GM23338 (cell line): ENCODE measurements at regions not wholly inside any gene's neighbourhood (a gene's known extent, or its start where the extent isn't known, plus 50 kb on each side); places are given as distances from the start of the nearest gene placed in this dataset.

Experiments used
- ATAC-seq: fragments of 200-7000 bp; cut with Tn5 transposase; 3 replicates; pipeline ENCODE4 v1.9.1; 2020
- DNase-seq: peaks from one replicate; pipeline ENCODE4 v3.0.0-alpha.2; 2015; ENCODE audit warnings: low spot score
- H2AFZ ChIP-seq: fragments of 200-600 bp; sonication (generic); 2 replicates; pipeline ENCODE4 v1.8.0; 2016; ENCODE audit warnings: antibody characterized with exemption, mild to moderate bottlenecking, moderate library complexity
- H3F3A ChIP-seq: fragments of 200-600 bp; sonication (generic); replicated peaks from 2 replicates; pipeline ENCODE4 v1.8.0; 2017; ENCODE audit warnings: antibody characterized with exemption, mixed run types, low read depth
- H3K27ac ChIP-seq: fragments of 200-600 bp; sonication (generic); 2 replicates; pipeline ENCODE4 v1.6.1; 2016; ENCODE audit warnings: low read depth
- H3K27me3 ChIP-seq: fragments of 200-600 bp; sonication (generic); 2 replicates; pipeline ENCODE4 v1.8.0; 2016; ENCODE audit warnings: mild to moderate bottlenecking, mixed run types, moderate library complexity; ENCODE audit not compliant: insufficient read depth
- H3K36me3 ChIP-seq: fragments of 200-600 bp; sonication (generic); 2 replicates; pipeline ENCODE4 v1.8.0; 2016; ENCODE audit warnings: mild to moderate bottlenecking; ENCODE audit not compliant: insufficient read depth
- H3K4me1 ChIP-seq: fragments of 200-600 bp; sonication (generic); 2 replicates; pipeline ENCODE4 v1.8.0; 2016; ENCODE audit warnings: mild to moderate bottlenecking, moderate library complexity; ENCODE audit not compliant: insufficient read depth
- H3K4me2 ChIP-seq: fragments of 200-600 bp; sonication (generic); 2 replicates; pipeline ENCODE4 v1.7.1; 2017; ENCODE audit warnings: mixed run types
- H3K4me3 ChIP-seq: fragments of 200-600 bp; sonication (generic); 2 replicates; pipeline ENCODE4 v1.6.1; 2016; ENCODE audit warnings: mixed run types
- H3K79me2 ChIP-seq: fragments of 200-600 bp; sonication (generic); replicated peaks from 2 replicates; pipeline ENCODE4 v1.8.0; 2017; ENCODE audit warnings: mild to moderate bottlenecking; ENCODE audit not compliant: insufficient read depth
- H3K9me2 ChIP-seq: fragments of 200-600 bp; sonication (generic); 2 replicates; pipeline ENCODE4 v1.8.0; 2017; ENCODE audit not compliant: insufficient read depth
- H4K20me1 ChIP-seq: fragments of 200-600 bp; sonication (generic); replicated peaks from 2 replicates; pipeline ENCODE4 v1.8.0; 2017; ENCODE audit warnings: mild to moderate bottlenecking; ENCODE audit not compliant: insufficient read depth
- H3K27ac Mint-ChIP-seq: 2 replicates; pipeline ENCODE4 v1.8.0; 2020; ENCODE audit warnings: inconsistent platforms, mild to moderate bottlenecking, moderate library complexity, mixed read lengths
- H3K27me3 Mint-ChIP-seq: 3 replicates; pipeline ENCODE4 v1.8.0; 2022; ENCODE audit warnings: low read depth, mild to moderate bottlenecking, moderate library complexity, mixed read lengths, inconsistent platforms; ENCODE audit not compliant: insufficient read depth, poor library complexity
- H3K36me3 Mint-ChIP-seq: 3 replicates; pipeline ENCODE4 v1.8.0; 2021; ENCODE audit warnings: low read depth, mild to moderate bottlenecking, inconsistent platforms, moderate library complexity, mixed read lengths
- H3K4me1 Mint-ChIP-seq: 3 replicates; pipeline ENCODE4 v1.8.0; 2020; ENCODE audit warnings: mild to moderate bottlenecking, inconsistent platforms, mixed read lengths
- H3K4me3 Mint-ChIP-seq: 3 replicates; pipeline ENCODE4 v1.8.0; 2021; ENCODE audit warnings: moderate library complexity, mild to moderate bottlenecking, inconsistent platforms, mixed read lengths
- H3K9me3 Mint-ChIP-seq: 3 replicates; pipeline ENCODE4 v1.8.0; 2020; ENCODE audit warnings: moderate library complexity, mild to moderate bottlenecking, inconsistent platforms, mixed read lengths
- CREB1 ChIP-seq: fragments of 250-450 bp; sonication (Bioruptor Pico); IDR thresholded peaks from 2 replicates; pipeline ENCODE4 v1.5.0; 2020; ENCODE audit warnings: low read depth, mild to moderate bottlenecking, moderate library complexity
- CTCF ChIP-seq, 2 experiments: fragments of 200-600 bp in 1 of 2; sonication (generic) in 1 of 2; conservative IDR thresholded peaks; 2 replicates each; pipeline versions ENCODE4 v1.5.1 to v1.6.1; 2016 to 2017; ENCODE audit warnings: antibody characterized with exemption in 2 of 2, low read depth in 2 of 2, mild to moderate bottlenecking in 2 of 2, moderate library complexity in 1 of 2
- ETS1 ChIP-seq: IDR thresholded peaks from 2 replicates; pipeline ENCODE4 v1.6.1; 2016; ENCODE audit warnings: antibody characterized with exemption
- EZH2 ChIP-seq: fragments of 200-600 bp; sonication (generic); IDR thresholded peaks from one replicate; pipeline ENCODE4 v1.8.0; 2017; ENCODE audit warnings: antibody characterized with exemption, mild to moderate bottlenecking, low read depth; ENCODE audit not compliant: unreplicated experiment
- EZH2phosphoT487 ChIP-seq: fragments of 200-600 bp; sonication (generic); IDR thresholded peaks from one replicate; pipeline ENCODE4 v1.8.1; 2018; ENCODE audit warnings: antibody characterized with exemption; ENCODE audit not compliant: unreplicated experiment
- JUNB ChIP-seq: IDR thresholded peaks from one replicate; pipeline ENCODE4 v1.6.1; 2016; ENCODE audit warnings: antibody characterized with exemption; ENCODE audit not compliant: unreplicated experiment
- NANOG ChIP-seq: IDR thresholded peaks from 2 replicates; pipeline ENCODE4 v1.6.1; 2016; ENCODE audit warnings: antibody characterized with exemption, borderline replicate concordance
- POLR2AphosphoS5 ChIP-seq: IDR thresholded peaks from 2 replicates; pipeline ENCODE4 v1.6.1; 2016; ENCODE audit warnings: antibody characterized with exemption, low read depth
- REST ChIP-seq: IDR thresholded peaks from one replicate; pipeline ENCODE4 v1.6.1; 2018; ENCODE audit warnings: antibody characterized with exemption; ENCODE audit not compliant: unreplicated experiment
- STAT1 ChIP-seq: IDR thresholded peaks from one replicate; pipeline ENCODE4 v1.6.1; 2016; ENCODE audit warnings: antibody characterized with exemption; ENCODE audit not compliant: unreplicated experiment
- ZNF114 ChIP-seq: fragments of 250-450 bp; sonication (Bioruptor Pico); IDR thresholded peaks from 2 replicates; pipeline ENCODE4 v1.5.0; 2020; ENCODE audit warnings: mild to moderate bottlenecking, moderate library complexity
- ZNF331 ChIP-seq: fragments of 250-450 bp; sonication (Bioruptor Pico); IDR thresholded peaks from 2 replicates; pipeline ENCODE4 v1.5.0; 2020; ENCODE audit warnings: low read depth, mild to moderate bottlenecking, moderate library complexity
- ZNF462 ChIP-seq: fragments of 250-450 bp; sonication (Bioruptor Pico); IDR thresholded peaks from 2 replicates; pipeline ENCODE4 v1.5.0; 2020; ENCODE audit warnings: mild to moderate bottlenecking, moderate library complexity

- Mint-ChIP-seq H3K4me1 (no peaks in the 10 kb centered on the region), H3K27ac (no peak overlapping the region), H3K27me3 (no peaks in the 10 kb centered on the region), H3K9me3 (no peaks in the 10 kb centered on the region), H3K4me3 (no peak overlapping the region), H3K36me3 (no peaks in the 10 kb centered on the region)
- no peaks in the 10 kb centered on the region for H3F3A ChIP-seq
- TF ChIP-seq EZH2phosphoT487 (no peak), ZNF462 (CRISPR knock-in tag) (no peak), JUNB (no peak), REST (no peak), CTCF (conservative IDR thresholded peaks at IDR 0.05; ENCODE audit: low read depth in 2 of 2) (no peak), ETS1 (no peak), NANOG (no peak), STAT1 (no peak), ZNF114 (CRISPR knock-in tag) (no peak), ZNF331 (CRISPR knock-in tag) (no peak), CREB1 (CRISPR knock-in tag) (no peak), EZH2 (no peak), POLR2AphosphoS5 (no peak)
- H3K79me2 ChIP-seq: no peaks in the 10 kb centered on the region
- DNase-seq (no peak), ATAC-seq (no peak)
- no peak overlapping the region for H3K4me3 ChIP-seq
- 0 out of 2 replicates have a peak, but pooled peaks cover 6% of the 10 kb centered on the region for H3K9me2 ChIP-seq
- H2AFZ ChIP-seq: peak overlapping the region; percentile 18; the same call in 1 of the 2 replicates
- H4K20me1 ChIP-seq: no peaks in the 10 kb centered on the region
- H3K4me2 ChIP-seq: no peak overlapping the region
- no peaks in the 10 kb centered on the region for H3K27me3 ChIP-seq
- H3K4me1 ChIP-seq: no peaks in the 10 kb centered on the region
- H3K36me3 ChIP-seq: no peaks in the 10 kb centered on the region
- no peak overlapping the region for H3K27ac ChIP-seq
Observed at GRCh38 chr11:110955776-110956175, 243.5 kb upstream of the ARHGAP20 start.
